IMR-90 (cell line): ENCODE measurements at regions not wholly inside any gene's neighbourhood (a gene's known extent, or its start where the extent isn't known, plus 50 kb on each side); places are given as distances from the start of the nearest gene placed in this dataset.

Source experiments
- CEBPB ChIP-seq: IDR thresholded peaks from 2 replicates; pipeline ENCODE4 v1.6.1; 2012; ENCODE audit warnings: low read depth, low read length, improper control_type of control experiment
- CTCF ChIP-seq: conservative IDR thresholded peaks from 2 replicates; pipeline ENCODE4 v1.5.1; 2012; ENCODE audit warnings: mild to moderate bottlenecking, low read depth, low read length, improper control_type of control experiment
- MAZ ChIP-seq: IDR thresholded peaks from 2 replicates; pipeline ENCODE4 v1.6.1; 2012; ENCODE audit warnings: low read depth, mild to moderate bottlenecking, low read length, improper control_type of control experiment, moderate library complexity, borderline replicate concordance
- NFE2L2 ChIP-seq: fragments of 150-350 bp; IDR thresholded peaks from 2 replicates; pipeline ENCODE4 v1.6.1; 2016; ENCODE audit warnings: low read depth, mild to moderate bottlenecking, low read length
- USF2 ChIP-seq: fragments of 150-350 bp; IDR thresholded peaks from 2 replicates; pipeline ENCODE4 v1.6.1; 2017; ENCODE audit warnings: mild to moderate bottlenecking, antibody characterized with exemption, low read length, low read depth

- TF ChIP-seq CTCF (no peak), CEBPB (no peak), MAZ (no peak), NFE2L2 (no peak), USF2 (no peak)
These were observed 75.5 kb upstream of the LHX5 start for GRCh38 chr12:113546916-113547863.
